ENCODE measurements at regions not wholly inside any gene's neighbourhood (a gene's known extent, or its start where the extent isn't known, plus 50 kb on each side); places are given as distances from the start of the nearest gene placed in this dataset.
A peak's percentile ranks its signal among the peaks of the same experiment; 100 is the strongest.

DNA sequence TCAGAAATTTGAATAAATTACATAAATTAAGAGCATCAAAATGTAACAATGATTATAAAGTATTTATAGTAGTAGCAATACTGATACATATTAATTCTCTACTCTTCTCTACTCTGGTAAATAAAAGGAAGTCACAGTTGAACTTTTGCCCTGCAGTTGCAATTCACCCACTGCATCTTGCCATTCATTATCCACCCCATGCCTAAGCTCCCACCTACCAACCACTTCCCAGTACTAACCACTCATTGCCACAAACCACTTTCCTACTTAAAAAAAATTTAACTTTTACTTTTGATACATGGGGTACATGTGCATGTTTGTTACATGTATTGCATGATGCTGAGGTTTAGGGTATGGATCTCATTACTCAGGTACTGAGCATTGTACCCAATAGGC lies 174.0 kb downstream of the RASSF9 start:
- no peaks in the 10 kb centered on the region for H3K36me3 ChIP-seq (ENCODE audit: control insufficient read depth, insufficient read depth, low read length)
- TF ChIP-seq, protein P1, sequence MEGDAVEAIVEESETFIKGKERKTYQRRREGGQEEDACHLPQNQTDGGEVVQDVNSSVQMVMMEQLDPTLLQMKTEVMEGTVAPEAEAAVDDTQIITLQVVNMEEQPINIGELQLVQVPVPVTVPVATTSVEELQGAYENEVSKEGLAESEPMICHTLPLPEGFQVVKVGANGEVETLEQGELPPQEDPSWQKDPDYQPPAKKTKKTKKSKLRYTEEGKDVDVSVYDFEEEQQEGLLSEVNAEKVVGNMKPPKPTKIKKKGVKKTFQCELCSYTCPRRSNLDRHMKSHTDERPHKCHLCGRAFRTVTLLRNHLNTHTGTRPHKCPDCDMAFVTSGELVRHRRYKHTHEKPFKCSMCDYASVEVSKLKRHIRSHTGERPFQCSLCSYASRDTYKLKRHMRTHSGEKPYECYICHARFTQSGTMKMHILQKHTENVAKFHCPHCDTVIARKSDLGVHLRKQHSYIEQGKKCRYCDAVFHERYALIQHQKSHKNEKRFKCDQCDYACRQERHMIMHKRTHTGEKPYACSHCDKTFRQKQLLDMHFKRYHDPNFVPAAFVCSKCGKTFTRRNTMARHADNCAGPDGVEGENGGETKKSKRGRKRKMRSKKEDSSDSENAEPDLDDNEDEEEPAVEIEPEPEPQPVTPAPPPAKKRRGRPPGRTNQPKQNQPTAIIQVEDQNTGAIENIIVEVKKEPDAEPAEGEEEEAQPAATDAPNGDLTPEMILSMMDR (IDR thresholded peaks at IDR 0.05; ENCODE audit: insufficient read depth, low read length, severe bottlenecking): no peak
- no peak for FAIRE-seq
- no peaks in the 10 kb centered on the region for H3K27me3 ChIP-seq (ENCODE audit: control insufficient read depth, insufficient read depth, low read length)
- no peak overlapping the region for H3K4me3 ChIP-seq (ENCODE audit: low read depth, low read length)
- DNase-seq (ENCODE audit: low read depth): no peak

DNA sequence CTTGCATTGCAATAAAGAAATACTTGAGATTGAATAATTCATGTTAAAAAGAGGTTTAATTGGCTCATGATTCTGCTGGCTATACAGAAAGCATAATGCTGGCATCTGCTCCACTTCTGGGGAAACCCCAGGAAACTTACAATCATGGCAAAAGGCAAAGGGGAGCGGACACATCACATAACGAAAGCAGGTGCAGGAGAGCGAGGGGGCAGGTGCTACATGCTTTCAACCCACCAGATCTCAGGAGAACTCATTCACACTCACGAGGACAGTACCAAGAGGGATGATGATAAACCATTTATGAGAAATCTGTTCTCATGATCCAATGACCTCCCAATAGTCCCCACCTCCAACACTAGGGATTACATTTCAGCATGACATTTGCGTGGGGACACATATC lies 172.6 kb downstream of the RASSF9 start:
- TF ChIP-seq, protein P1 (IDR thresholded peaks at IDR 0.05; ENCODE audit: insufficient read depth, low read length, severe bottlenecking): no peak
- Histone ChIP-seq H3K4me3 (ENCODE audit: low read depth, low read length) (no peak overlapping the region), H3K36me3 (ENCODE audit: control insufficient read depth, insufficient read depth, low read length) (no peaks in the 10 kb centered on the region), H3K27me3 (ENCODE audit: control insufficient read depth, insufficient read depth, low read length) (no peaks in the 10 kb centered on the region)
- FAIRE-seq: peak; percentile 23
- DNase-seq (ENCODE audit: low read depth): no peak

DNA sequence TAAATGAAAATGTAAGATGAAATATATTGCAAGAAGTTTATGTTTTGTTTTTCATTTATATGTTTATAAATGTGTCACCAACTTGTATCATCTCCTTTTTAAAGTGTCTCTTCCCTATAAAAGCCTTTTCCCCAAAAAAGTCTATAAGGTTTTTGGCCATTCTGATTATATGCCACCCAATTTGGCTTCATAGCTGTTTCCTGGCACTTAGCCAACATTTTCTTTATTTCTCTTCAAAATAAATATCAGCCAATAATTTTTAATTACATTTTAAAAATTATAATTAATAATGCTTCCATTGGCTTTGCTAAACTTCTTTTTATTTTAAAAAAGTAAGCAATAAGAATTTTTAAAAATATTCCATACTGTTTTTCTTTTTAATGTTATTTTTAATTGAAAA lies 171.8 kb downstream of the RASSF9 start:
- FAIRE-seq: no peak

DNA sequence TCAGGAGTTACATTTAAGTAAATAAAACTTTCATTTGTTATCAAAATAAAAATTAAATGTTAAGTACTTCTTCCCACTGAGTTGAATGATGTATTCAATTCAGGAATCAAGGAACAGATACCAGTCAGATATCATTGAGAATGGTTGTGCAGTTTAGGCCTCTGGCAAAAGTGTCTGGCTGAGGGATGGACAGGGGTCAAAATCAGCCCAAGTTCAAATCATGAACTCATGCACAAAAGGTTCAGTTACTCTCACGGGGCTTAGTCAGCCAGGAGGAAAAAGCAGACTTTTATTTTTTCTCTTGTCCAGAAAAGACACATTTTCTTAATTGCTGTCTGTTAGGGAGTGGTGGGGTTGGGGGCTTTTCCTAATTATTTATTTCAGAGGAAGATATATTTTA lies 166.3 kb downstream of the RASSF9 start:
- Histone ChIP-seq H3K4me3 (ENCODE audit: low read depth, low read length) (no peak overlapping the region), H3K36me3 (ENCODE audit: control insufficient read depth, insufficient read depth, low read length) (no peaks in the 10 kb centered on the region), H3K27me3 (ENCODE audit: control insufficient read depth, insufficient read depth, low read length) (no peaks in the 10 kb centered on the region)
- DNase-seq (ENCODE audit: low read depth) (no peak), FAIRE-seq (no peak)
- TF ChIP-seq, protein P1 (IDR thresholded peaks at IDR 0.05; ENCODE audit: insufficient read depth, low read length, severe bottlenecking): no peak

More for the DNA sequence above, 171.8 kb downstream of the RASSF9 start:
- TF ChIP-seq, protein P1 (IDR thresholded peaks at IDR 0.05; ENCODE audit: insufficient read depth, low read length, severe bottlenecking): no peak
- Histone ChIP-seq H3K27me3 (ENCODE audit: control insufficient read depth, insufficient read depth, low read length) (no peaks in the 10 kb centered on the region), H3K4me3 (ENCODE audit: low read depth, low read length) (no peak overlapping the region), H3K36me3 (ENCODE audit: control insufficient read depth, insufficient read depth, low read length) (no peaks in the 10 kb centered on the region)
- no peak for DNase-seq (ENCODE audit: low read depth)

DNA sequence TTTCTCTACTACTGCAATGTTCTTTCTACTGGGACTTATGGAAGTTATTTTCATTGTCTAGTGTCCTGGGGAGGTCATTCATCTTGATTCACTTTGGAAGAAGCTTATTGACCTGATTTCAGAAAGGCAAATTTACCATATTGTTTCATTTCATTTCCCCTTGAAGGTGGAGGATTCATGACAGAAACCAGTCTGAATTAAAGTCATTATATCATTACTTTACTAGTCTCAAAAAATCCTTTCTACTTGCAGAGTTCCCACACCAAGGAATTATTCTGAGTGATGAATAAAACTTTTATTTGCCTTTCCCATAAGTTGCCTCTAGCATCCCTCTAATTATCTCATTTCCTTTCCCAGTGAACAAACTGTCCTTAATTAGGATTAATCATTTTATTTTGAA lies 163.8 kb downstream of the RASSF9 start:
- H3K4me3 ChIP-seq (ENCODE audit: low read depth, low read length): no peak overlapping the region
- no peaks in the 10 kb centered on the region for H3K36me3 ChIP-seq (ENCODE audit: control insufficient read depth, insufficient read depth, low read length)
- DNase-seq (ENCODE audit: low read depth) (no peak), FAIRE-seq (no peak)
- TF ChIP-seq, protein P1 (IDR thresholded peaks at IDR 0.05; ENCODE audit: insufficient read depth, low read length, severe bottlenecking): no peak
- no peaks in the 10 kb centered on the region for H3K27me3 ChIP-seq (ENCODE audit: control insufficient read depth, insufficient read depth, low read length)

DNA sequence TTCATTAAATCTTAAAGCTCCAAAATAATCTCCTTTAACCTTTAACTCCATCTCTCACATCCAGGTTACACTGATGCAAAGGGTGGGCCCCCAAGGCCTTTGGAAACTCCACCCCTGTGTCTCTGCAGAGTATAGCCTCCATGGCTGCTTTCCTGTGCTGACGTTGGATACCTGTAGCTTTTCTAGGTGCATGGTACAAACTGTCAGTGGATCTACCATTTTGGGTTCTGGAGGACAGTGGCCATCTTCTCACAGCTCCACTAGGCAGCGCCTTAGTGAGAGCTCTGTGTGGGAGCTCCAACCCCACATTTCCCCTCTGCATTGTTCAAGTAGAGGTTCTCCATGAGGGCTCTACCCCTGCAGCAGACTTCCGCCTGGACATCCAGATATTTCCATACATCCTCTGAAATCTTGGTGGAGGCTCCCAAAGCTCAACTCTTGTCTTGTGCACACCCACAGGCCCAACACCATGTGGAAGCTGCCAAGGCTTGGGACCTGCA lies 162.2 kb downstream of the RASSF9 start:
- no peaks in the 10 kb centered on the region for H3K36me3 ChIP-seq (ENCODE audit: control insufficient read depth, insufficient read depth, low read length)
- no peak for DNase-seq (ENCODE audit: low read depth)
- TF ChIP-seq, protein P1 (IDR thresholded peaks at IDR 0.05; ENCODE audit: insufficient read depth, low read length, severe bottlenecking): no peak
- FAIRE-seq: no peak
- H3K4me3 ChIP-seq (ENCODE audit: low read depth, low read length): no peak overlapping the region
- H3K27me3 ChIP-seq (ENCODE audit: control insufficient read depth, insufficient read depth, low read length): no peaks in the 10 kb centered on the region

All from bronchial epithelial cell (primary cell).